ENCODE measurements at regions not wholly inside any gene's neighbourhood (a gene's known extent, or its start where the extent isn't known, plus 50 kb on each side); places are given as distances from the start of the nearest gene placed in this dataset.
"Not testable (repeated sequence)": the region's sequence is repeated elsewhere in the genome, so short reads cannot be mapped to it uniquely, and the experiment has no call there.

DNA sequence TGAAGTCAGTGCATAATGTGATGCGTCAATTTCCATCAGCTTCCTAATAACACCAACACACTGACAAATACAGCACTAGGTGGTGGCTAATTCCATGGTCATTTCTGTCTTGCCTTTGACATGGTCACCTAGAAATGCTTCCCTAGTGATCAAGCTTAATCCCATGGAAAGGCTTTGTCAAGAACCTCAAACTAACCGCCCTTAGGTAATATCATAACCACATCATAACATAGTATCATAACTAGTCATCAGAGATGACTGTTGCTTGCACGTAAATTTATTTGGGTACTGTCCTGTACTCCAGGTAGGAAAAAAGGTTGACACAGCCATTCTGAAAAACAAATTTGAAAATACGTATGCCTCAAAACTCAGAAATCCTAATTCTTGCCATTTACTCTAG is 471.8 kb downstream of the IRS1 start:
- no peak for DNase-seq (ENCODE audit: low spot score)

DNA sequence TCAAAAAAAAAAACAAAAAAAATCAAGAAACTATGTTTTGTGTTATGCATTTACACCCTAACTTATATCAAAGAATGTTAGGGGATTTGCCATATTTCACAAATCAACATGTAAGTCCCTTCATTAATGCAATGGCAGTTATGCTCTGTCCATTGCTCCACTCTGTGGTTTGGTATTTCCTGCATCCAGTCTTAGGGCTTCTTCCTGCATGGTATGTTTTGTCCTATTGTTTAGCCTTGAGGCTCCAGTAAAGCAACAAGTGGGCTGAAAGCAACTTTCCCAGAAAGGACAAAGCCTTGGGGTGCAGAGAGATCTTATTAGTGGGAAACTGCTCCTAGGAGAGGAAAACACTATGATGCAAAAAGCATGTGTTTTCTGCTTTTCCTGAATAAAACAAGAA is 474.1 kb downstream of the IRS1 start:
- DNase-seq (ENCODE audit: low spot score), result no peak

- DNase-seq (ENCODE audit: low spot score), result no peak
Observed at GRCh38 chr2:226320076-226320948, 479.3 kb downstream of the IRS1 start.

GRCh38 chr2:226317970-226318369 is 481.6 kb downstream of the IRS1 start:
- no peak for DNase-seq (ENCODE audit: low spot score)

DNA sequence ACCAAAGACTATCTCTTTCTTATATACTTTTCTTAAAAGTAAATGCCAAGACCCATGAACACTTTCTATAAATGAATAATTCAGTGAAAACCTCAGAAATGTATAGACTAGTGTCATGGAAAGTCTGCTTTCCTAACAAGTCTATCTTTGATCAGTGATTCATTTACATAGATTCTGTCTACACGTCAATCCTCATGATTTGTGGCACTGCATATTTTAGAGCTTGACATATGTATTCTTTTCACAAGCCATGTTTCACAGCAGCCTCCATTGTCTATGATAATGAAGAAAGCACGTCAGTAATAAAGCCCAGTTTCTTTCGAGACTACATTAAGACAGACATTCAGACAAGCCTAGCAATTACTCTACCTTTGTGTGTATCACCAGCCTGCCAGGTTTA is 486.6 kb downstream of the IRS1 start:
- no peak for DNase-seq (ENCODE audit: low spot score)

GRCh38 chr2:226312155-226312554 is 487.5 kb downstream of the IRS1 start:
- no peak for DNase-seq (ENCODE audit: low spot score)

DNA sequence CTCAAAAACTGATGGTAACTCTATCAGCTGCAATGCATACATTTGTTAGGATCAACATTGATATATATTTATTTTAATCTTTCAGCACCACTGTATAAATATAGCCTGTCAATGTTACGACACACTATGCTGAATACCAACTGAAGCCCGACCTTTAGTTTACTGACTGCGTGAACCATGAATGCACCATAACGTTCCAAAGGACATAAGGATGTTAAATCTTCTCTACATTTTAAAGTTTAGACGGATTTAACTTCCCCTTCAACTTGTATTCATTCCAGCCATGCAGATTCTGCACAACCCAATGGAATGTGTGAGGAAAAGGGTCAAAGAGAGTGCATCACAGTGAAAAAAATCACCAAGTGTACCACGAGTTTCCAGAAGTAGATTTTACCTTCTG is 489.5 kb downstream of the IRS1 start:
- DNase-seq (ENCODE audit: low spot score), result peak; percentile 20

DNA sequence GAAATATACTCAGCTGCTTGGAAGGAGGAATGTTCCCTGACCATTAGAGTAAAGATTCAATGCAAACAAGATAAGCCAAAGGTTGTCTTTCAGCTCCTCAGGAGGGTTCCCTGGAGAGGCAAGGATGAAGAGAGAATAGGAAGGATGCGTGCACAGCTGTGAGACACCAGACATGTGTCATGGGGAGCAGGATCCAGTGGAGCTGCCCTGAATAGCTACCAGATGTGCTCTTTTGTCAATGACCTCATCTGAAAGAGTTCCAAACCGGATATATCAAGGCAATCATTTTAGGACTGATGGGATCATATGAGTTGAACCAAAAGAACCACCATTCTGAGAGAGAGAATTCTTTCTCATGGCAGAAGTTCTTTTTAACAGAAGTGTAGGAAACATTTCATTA is 490.6 kb downstream of the IRS1 start:
- DNase-seq (ENCODE audit: low spot score), result peak; percentile 42

- no peak for DNase-seq (ENCODE audit: low spot score)
Observed at GRCh38 chr2:226308323-226308680, 491.3 kb downstream of the IRS1 start.

DNA sequence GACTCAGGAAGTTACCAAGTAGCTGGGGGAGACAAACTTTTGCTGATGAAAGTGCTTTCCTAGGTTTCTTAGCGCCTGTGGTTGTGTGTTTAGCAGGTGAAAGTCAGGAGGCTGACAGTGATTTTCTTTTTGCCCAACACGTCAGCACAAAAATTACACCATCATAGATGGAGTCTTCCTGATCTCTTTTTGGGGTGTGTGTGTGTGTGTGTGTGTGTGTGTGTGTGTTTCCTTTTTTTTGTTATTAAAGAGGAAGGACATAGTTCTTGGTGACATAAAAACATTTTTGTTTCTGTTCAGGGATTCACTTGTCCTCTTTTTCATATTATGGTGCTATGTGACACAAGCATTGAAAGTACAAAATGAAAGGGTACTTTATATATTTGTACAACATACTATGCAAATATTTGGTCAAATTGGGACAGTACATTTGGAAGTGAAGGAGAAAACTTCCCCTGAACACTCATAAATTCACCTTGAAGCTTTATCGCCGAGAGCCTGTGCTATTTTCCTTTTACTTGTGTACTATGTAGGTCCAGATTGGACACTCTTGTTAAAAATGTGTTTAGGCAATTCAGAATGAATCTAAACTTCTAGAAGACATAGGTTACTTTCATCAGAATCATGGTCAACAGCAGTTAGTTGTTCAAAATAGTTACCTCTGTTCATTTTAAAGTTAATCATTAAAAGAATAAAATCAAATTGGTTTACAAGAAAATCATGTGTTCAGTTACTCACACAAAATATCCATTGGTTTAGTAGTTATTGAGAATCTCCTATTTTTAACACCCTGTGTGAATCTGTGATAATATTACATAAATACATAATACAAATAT is 491.9 kb downstream of the IRS1 start:
- no peak for DNase-seq (ENCODE audit: low spot score)

- DNase-seq (ENCODE audit: low spot score), result no peak
Observed at GRCh38 chr2:226306969-226307368, 492.7 kb downstream of the IRS1 start.

- DNase-seq (ENCODE audit: low spot score), result no peak
Observed at GRCh38 chr2:226304308-226304707, 495.3 kb downstream of the IRS1 start.

- DNase-seq (ENCODE audit: low spot score), result no peak
Observed at GRCh38 chr2:226303707-226304106, 495.9 kb downstream of the IRS1 start.

- no peak for DNase-seq (ENCODE audit: low spot score)
Observed at GRCh38 chr2:226300196-226300886, 499.3 kb downstream of the IRS1 start.

DNA sequence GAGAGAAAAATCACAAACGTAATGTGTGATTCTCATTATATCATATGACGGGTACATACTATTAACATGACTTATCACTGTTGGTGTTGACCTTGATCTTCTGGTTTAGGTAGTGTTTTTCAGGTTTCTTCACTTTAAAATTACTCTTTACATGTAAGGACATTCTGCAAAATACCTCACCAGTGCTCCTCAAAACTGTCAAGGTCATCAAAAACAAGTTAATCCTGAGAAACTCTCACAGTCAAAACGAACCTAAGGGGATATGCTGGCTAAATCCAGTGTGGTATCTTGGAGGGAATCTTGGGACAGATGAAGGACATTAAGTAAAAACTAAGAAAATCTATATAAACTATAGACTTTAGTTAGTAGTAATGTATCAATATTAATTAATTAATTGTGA is 499.8 kb downstream of the IRS1 start:
- DNase-seq (ENCODE audit: low spot score), result no peak

GRCh38 chr2:226295681-226296080 is 503.9 kb downstream of the IRS1 start:
- DNase-seq (ENCODE audit: low spot score), result no peak

DNA sequence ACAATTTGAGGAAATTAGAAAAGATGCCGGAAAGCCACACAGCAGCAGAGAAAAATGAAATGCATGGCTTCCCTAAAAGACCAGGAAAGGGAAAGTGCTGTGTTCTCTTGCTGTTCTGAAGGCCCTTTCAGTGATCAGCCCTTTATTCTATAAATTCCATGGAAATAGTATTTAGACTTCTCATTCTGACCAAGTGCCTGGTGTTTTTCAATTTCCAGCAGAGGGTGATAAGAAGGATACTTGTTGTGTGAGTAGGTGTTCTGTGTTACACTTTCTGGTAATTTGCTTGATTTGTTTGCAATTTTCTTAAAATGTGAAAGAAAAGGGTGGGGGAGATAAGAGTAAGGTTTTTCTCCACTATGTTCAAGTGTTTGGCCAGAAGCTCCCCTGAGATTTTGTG is 504.5 kb downstream of the IRS1 start:
- DNase-seq (ENCODE audit: low spot score), result no peak

DNA sequence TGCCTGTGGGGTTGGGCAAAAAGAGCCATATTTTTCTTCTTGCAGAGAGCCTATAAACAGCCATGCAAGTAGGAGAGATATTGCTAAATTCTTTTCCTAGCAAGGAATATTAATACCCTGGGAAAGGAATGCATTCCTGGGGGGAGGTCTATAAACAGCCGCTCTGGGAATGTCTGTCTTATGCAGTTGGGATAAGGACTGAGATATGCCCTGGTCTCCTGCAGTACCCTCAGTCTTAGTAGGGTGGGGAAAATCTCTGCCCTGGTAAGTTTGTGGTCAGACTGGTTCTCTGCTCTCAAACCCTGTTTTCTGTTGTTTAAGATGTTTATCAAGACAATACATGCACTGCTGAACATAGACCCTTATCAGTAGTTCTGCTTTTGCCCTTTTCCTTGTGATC is 508.3 kb downstream of the IRS1 start:
- not testable (repeated sequence) for DNase-seq (ENCODE audit: low spot score)

- DNase-seq (ENCODE audit: low spot score), result no peak
Observed at GRCh38 chr2:226286916-226287315, 512.7 kb downstream of the IRS1 start.

- DNase-seq (ENCODE audit: low spot score), result no peak
Observed at GRCh38 chr2:226283796-226284195, 515.8 kb downstream of the IRS1 start.

DNA sequence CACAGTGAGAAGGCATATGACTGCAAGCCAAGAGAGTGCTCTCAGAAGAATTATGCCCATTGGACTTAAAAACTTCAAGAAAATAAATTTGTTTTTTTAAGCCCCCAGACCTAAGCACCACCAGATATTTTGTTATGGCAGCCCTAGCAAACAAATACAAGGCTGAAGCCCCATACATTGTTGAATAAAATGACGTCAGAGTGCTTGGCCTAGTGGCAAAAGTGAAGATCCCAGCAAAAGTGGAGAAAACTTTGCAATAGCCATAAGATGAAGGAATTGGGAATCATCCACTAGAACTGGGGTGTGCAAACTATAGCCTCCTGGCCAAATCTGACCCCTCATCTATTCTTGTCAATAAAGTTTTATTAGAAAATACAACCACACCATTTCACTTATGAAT is 517.5 kb downstream of the IRS1 start:
- no peak for DNase-seq (ENCODE audit: low spot score)

- DNase-seq (ENCODE audit: low spot score), result not testable (repeated sequence)
Observed at GRCh38 chr2:226280136-226280535, 519.5 kb downstream of the IRS1 start.

- DNase-seq (ENCODE audit: low spot score), result no peak
Observed at GRCh38 chr2:226275215-226275614, 524.4 kb downstream of the IRS1 start.

Data from AG08396 (cell line).